GM18505 (cell line): ENCODE measurements at regions not wholly inside any gene's neighbourhood (a gene's known extent, or its start where the extent isn't known, plus 50 kb on each side); places are given as distances from the start of the nearest gene placed in this dataset.

Experiments
- ATAC-seq: cut with Tn5 transposase; IDR thresholded peaks from one replicate; pipeline ENCODE4 v1.9.1; 2021; ENCODE audit not compliant: unreplicated experiment
- POLR2A ChIP-seq: IDR thresholded peaks from 4 replicates; pipeline ENCODE4 v1.6.1; 2011; ENCODE audit warnings: borderline replicate concordance; ENCODE audit not compliant: insufficient read depth, insufficient read length; ENCODE audit errors: extremely low read depth

DNA sequence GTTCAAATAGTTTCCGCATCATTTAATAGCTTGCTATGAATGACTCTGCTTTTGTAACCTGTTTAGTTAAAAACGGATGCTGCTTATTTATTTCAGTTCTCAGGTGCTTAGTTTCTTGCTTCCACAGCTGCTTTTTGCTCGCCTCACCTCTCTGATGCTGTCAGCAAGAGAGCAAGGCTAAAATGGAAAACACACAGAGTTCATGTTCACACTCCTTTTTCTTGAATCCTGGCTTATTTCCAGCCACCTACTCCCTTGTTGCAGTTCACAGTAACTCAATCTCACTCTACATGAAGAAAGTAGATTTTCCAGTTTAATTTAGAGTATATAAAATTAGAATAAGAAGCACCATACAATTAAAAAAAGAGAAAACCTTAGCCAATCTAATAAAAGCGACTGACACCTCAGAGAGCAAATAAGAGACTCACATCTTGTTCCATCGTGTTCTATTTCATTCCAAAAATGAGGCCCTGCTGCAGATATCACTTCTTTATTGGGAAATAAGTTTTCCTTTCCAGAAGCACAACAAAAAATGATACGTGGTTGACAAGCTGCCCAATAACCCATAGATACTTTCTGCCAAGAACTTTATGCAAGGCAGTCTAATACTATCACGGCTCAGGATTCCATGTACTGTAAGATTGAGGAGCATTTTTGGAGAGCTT is 326.1 kb upstream of the SLITRK1 start:
- ATAC-seq: no peak

GRCh38 chr13:84207509-84207908 is 325.2 kb upstream of the SLITRK1 start:
- TF ChIP-seq POLR2A: no peak
- no peak for ATAC-seq

More for the DNA sequence above, 326.1 kb upstream of the SLITRK1 start:
- no peak for TF ChIP-seq POLR2A

DNA sequence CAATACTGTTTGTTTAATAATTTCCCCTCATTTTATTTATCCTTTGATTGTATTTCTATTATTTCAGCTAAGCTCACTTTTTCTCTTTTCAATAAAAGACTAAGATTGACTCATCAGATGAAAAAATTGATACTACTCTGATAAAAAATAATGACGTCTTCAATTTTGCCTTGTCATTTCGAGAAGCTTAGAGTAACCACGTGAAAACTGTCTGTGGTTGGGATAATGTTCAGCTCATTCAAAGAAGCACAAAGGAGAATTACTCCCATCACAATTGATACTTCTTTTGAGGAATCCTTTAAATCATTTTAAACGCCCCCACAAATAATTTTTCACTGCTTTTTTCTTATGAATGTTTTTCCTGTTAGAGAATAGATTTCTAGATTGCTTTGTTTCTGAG is 318.7 kb upstream of the SLITRK1 start:
- TF ChIP-seq POLR2A: no peak
- ATAC-seq: no peak

- no peak for ATAC-seq
- TF ChIP-seq POLR2A: no peak
Observed at GRCh38 chr13:84192125-84192524, 309.9 kb upstream of the SLITRK1 start.

- no peak for TF ChIP-seq POLR2A
- ATAC-seq: no peak
Observed at GRCh38 chr13:84191139-84191538, 308.9 kb upstream of the SLITRK1 start.

GRCh38 chr13:84187626-84188025 is 305.4 kb upstream of the SLITRK1 start:
- no peak for TF ChIP-seq POLR2A
- no peak for ATAC-seq

GRCh38 chr13:84139561-84140158 is 257.4 kb upstream of the SLITRK1 start:
- no peak for ATAC-seq

DNA sequence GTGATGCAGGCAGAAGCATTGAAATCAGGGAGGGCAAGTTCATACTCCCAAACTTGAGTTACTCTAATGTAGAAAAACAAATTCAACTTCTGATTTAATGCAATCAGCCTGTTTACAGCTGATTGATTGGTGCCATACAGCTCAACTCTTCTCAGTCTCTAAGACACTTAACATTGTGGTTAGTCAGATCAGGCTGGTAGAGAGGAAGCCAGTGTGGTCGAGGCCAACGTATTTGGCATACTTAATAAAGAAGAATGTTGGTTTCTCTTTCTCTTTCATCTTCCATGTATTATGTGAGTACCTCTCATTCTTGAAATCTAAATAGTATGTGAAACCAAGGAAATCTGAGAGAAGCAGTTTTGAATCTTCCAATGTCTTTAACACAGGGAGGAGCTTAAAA is 255.0 kb upstream of the SLITRK1 start:
- no peak for TF ChIP-seq POLR2A
- peak; percentile 98 for ATAC-seq

More at GRCh38 chr13:84139561-84140158, 257.4 kb upstream of the SLITRK1 start:
- no peak for TF ChIP-seq POLR2A

DNA sequence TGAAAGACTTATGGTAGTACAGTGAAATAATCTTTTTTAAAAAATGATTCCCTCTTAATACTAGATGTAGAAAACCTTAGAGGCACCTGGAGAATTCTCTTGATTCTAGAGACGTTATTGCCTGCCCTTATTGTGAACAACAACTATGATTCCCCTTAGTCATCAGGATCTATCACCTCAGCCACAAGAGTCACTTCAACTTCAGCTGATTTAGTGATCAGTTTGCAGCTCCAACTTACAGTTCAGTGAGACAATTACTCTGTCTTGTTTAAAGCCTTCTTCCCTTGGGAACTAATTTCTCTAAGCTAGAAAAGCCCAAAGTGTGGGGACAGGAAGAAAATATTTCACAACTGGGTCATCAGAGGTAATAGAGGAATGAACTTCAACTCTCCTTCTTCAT is 254.3 kb upstream of the SLITRK1 start:
- TF ChIP-seq POLR2A: no peak
- ATAC-seq: no peak

- ATAC-seq: no peak
- no peak for TF ChIP-seq POLR2A
Observed at GRCh38 chr13:84132491-84132890, 250.2 kb upstream of the SLITRK1 start.

DNA sequence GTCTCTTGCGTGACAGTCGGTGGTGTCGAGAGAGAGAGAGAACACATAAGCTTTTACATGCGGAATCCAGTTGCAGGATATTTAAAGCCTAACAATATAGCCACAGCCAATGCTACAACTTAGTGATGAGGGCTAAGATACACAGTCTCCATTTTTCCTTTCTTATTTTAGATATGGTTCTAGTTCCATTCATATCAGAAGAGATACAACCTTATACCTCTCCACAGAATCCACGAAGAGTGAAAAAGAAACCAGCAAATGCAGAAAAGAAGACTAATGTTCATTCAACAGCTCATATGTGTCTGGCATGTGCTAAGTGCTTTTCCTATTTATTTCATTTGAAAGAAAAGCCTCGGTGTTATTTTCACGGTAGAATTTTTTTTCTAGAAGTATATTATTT is 249.0 kb upstream of the SLITRK1 start:
- no peak for ATAC-seq

GRCh38 chr13:84130495-84131114 is 248.3 kb upstream of the SLITRK1 start:
- no peak for ATAC-seq
- TF ChIP-seq POLR2A: no peak

More for the DNA sequence above, 249.0 kb upstream of the SLITRK1 start:
- no peak for TF ChIP-seq POLR2A

- TF ChIP-seq POLR2A: no peak
- no peak for ATAC-seq
Observed at GRCh38 chr13:84129966-84130365, 247.7 kb upstream of the SLITRK1 start.

- no peak for ATAC-seq
- TF ChIP-seq POLR2A: no peak
Observed at GRCh38 chr13:84127597-84128128, 245.4 kb upstream of the SLITRK1 start.
